Mesenchymal stem cell (in vitro differentiated cells and primary cell): ENCODE measurements at regions not wholly inside any gene's neighbourhood (a gene's known extent, or its start where the extent isn't known, plus 50 kb on each side); places are given as distances from the start of the nearest gene placed in this dataset.

Experiments
- DNase-seq: peaks from one replicate; pipeline ENCODE4 v3.0.0-alpha.2; 2013
- H2AFZ ChIP-seq: one replicate; pipeline ENCODE4 v1.6.1; 2013; ENCODE audit warnings: low read depth, mild to moderate bottlenecking, control low read depth, inconsistent platforms, low read length, moderate library complexity
- H2AK5ac ChIP-seq: 2 replicates; pipeline ENCODE4 v1.6.1; 2013; ENCODE audit warnings: low read length, moderate library complexity, mild to moderate bottlenecking, inconsistent platforms; ENCODE audit not compliant: severe bottlenecking
- H2BK120ac ChIP-seq: one replicate; pipeline ENCODE4 v1.6.1; 2013; ENCODE audit warnings: low read depth, mild to moderate bottlenecking, inconsistent platforms, low read length, moderate library complexity
- H2BK12ac ChIP-seq, 2 experiments: one replicate each; pipeline ENCODE4 v1.6.1; 2013; ENCODE audit warnings: inconsistent platforms in 2 of 2, low read length in 2 of 2, mild to moderate bottlenecking in 2 of 2, moderate library complexity in 2 of 2, control low read depth in 1 of 2
- H2BK15ac ChIP-seq: one replicate; pipeline ENCODE4 v1.6.1; 2013; ENCODE audit warnings: mild to moderate bottlenecking, low read depth, inconsistent platforms; ENCODE audit not compliant: poor library complexity, severe bottlenecking
- H2BK5ac ChIP-seq: 2 replicates; pipeline ENCODE4 v1.6.1; 2013; ENCODE audit warnings: low read depth, mild to moderate bottlenecking, low read length, control low read depth, inconsistent platforms; ENCODE audit not compliant: poor library complexity, severe bottlenecking
- H3K14ac ChIP-seq, 2 experiments: one replicate each; pipeline ENCODE4 v1.6.1; 2013; ENCODE audit warnings: inconsistent platforms in 2 of 2, low read length in 2 of 2, control low read depth in 1 of 2, mild to moderate bottlenecking in 1 of 2, moderate library complexity in 1 of 2
- H3K18ac ChIP-seq, 2 experiments: one replicate each; pipeline ENCODE4 v1.6.1; 2013; ENCODE audit warnings: inconsistent platforms in 2 of 2, low read length in 2 of 2, control low read depth in 1 of 2, low read depth in 1 of 2, mild to moderate bottlenecking in 1 of 2
- H3K23ac ChIP-seq, 2 experiments: one replicate each; pipeline ENCODE4 v1.6.1; 2013; ENCODE audit warnings: inconsistent platforms in 2 of 2, low read length in 2 of 2, mild to moderate bottlenecking in 2 of 2, moderate library complexity in 2 of 2, control low read depth in 1 of 2
- H3K27ac ChIP-seq: 2 replicates; pipeline ENCODE4 v1.5.1; 2013; ENCODE audit warnings: mild to moderate bottlenecking, moderate library complexity, low read length, control low read depth, inconsistent platforms; ENCODE audit not compliant: poor library complexity, severe bottlenecking
- H3K27me3 ChIP-seq, 2 experiments: 2 replicates each; pipeline versions ENCODE4 v1.6.1 to v1.7.0; 2013; ENCODE audit warnings: low read length in 2 of 2, mild to moderate bottlenecking in 2 of 2, moderate library complexity in 2 of 2, control low read depth in 1 of 2, inconsistent platforms in 1 of 2; ENCODE audit not compliant: control insufficient read depth in 1 of 2, insufficient read depth in 1 of 2
- H3K36me3 ChIP-seq, 2 experiments: 2 replicates each; pipeline versions ENCODE4 v1.6.1 to v1.7.0; 2013; ENCODE audit warnings: low read length in 2 of 2, control low read depth in 1 of 2, inconsistent platforms in 1 of 2, low read depth in 1 of 2, mild to moderate bottlenecking in 1 of 2; ENCODE audit not compliant: insufficient read depth in 2 of 2, control insufficient read depth in 1 of 2
- H3K4ac ChIP-seq, 2 experiments: one replicate each; pipeline ENCODE4 v1.6.1; 2013; ENCODE audit warnings: inconsistent platforms in 2 of 2, low read length in 2 of 2, mild to moderate bottlenecking in 2 of 2, moderate library complexity in 2 of 2, control low read depth in 1 of 2, low read depth in 1 of 2
- H3K4me1 ChIP-seq: 2 replicates; pipeline ENCODE4 v1.6.1; 2013; ENCODE audit warnings: low read depth, low read length, control low read depth; ENCODE audit not compliant: control insufficient read depth, insufficient read depth
- H3K4me2 ChIP-seq: 2 replicates; pipeline ENCODE4 v1.6.1; 2013; ENCODE audit warnings: low read length, mild to moderate bottlenecking, inconsistent platforms; ENCODE audit not compliant: poor library complexity, severe bottlenecking
- H3K4me3 ChIP-seq, 2 experiments: 2 replicates each; pipeline versions ENCODE4 v1.5.1 to v1.7.0; 2013; ENCODE audit warnings: low read length in 2 of 2, mild to moderate bottlenecking in 2 of 2, control low read depth in 1 of 2, low read depth in 1 of 2; ENCODE audit not compliant: insufficient read depth in 1 of 2
- H3K79me1 ChIP-seq: replicated peaks from 2 replicates; pipeline ENCODE4 v1.6.1; 2013; ENCODE audit warnings: mild to moderate bottlenecking, control low read depth, low read length, inconsistent platforms; ENCODE audit not compliant: poor library complexity, severe bottlenecking
- H3K9ac ChIP-seq: 2 replicates; pipeline ENCODE4 v1.7.0; 2013; ENCODE audit warnings: mild to moderate bottlenecking, low read length, moderate library complexity
- H3K9me3 ChIP-seq: 2 replicates; pipeline ENCODE4 v1.7.0; 2013; ENCODE audit warnings: mild to moderate bottlenecking, low read length; ENCODE audit not compliant: control insufficient read depth
- H4K8ac ChIP-seq: one replicate; pipeline ENCODE4 v1.6.1; 2013; ENCODE audit warnings: inconsistent platforms, mild to moderate bottlenecking, low read length, moderate library complexity
- H4K91ac ChIP-seq: one replicate; pipeline ENCODE4 v1.6.1; 2013; ENCODE audit warnings: mild to moderate bottlenecking, low read length, inconsistent platforms
- WGBS: methylation state at CpG from one replicate; pipeline ENCODE4 v1.1.7; 2013; ENCODE audit warnings: mixed read lengths; 5-methylcytosine and 5-hydroxymethylcytosine counted together

GRCh38 chr1:112074711-112075110, 85.2 kb upstream of the KCND3 start:
- no peak overlapping the region for H2BK5ac ChIP-seq
- H3K9ac ChIP-seq: no peak overlapping the region
- H2BK15ac ChIP-seq: no peak overlapping the region
- H4K8ac ChIP-seq: no peak overlapping the region
- H2AK5ac ChIP-seq: no peak overlapping the region
- H3K27ac ChIP-seq: no peak overlapping the region
- H3K4me3 ChIP-seq: no peak overlapping the region
- no peak overlapping the region for H3K18ac ChIP-seq
- H2AFZ ChIP-seq: no peak overlapping the region
- H3K9me3 ChIP-seq: no peaks in the 10 kb centered on the region
- no peak overlapping the region for H4K91ac ChIP-seq
- H3K23ac ChIP-seq: no peak overlapping the region
- no peaks in the 10 kb centered on the region for H3K79me1 ChIP-seq
- no peaks in the 10 kb centered on the region for H3K27me3 ChIP-seq
- H2BK120ac ChIP-seq: no peak overlapping the region
- H3K36me3 ChIP-seq: no peaks in the 10 kb centered on the region
- H3K14ac ChIP-seq: no peak overlapping the region
- no peak for DNase-seq
- no peak overlapping the region for H3K4ac ChIP-seq
- WGBS: 29% methylated on average over 1 of the region's 1 CpG
- no peaks in the 10 kb centered on the region for H3K4me1 ChIP-seq
- no peak overlapping the region for H2BK12ac ChIP-seq
- H3K4me2 ChIP-seq: no peak overlapping the region

- no peaks in the 10 kb centered on the region for H3K4me1 ChIP-seq
- no peak overlapping the region for H2BK15ac ChIP-seq
- H3K27ac ChIP-seq: no peak overlapping the region
- no peak overlapping the region for H2BK12ac ChIP-seq
- H3K4me2 ChIP-seq: no peak overlapping the region
- H2BK120ac ChIP-seq: no peak overlapping the region
- no peak overlapping the region for H2AK5ac ChIP-seq
- no peak overlapping the region for H2AFZ ChIP-seq
- H3K23ac ChIP-seq: no peak overlapping the region
- no peaks in the 10 kb centered on the region for H3K79me1 ChIP-seq
- H3K36me3 ChIP-seq: no peaks in the 10 kb centered on the region
- no peak overlapping the region for H4K8ac ChIP-seq
- no peak overlapping the region for H3K14ac ChIP-seq
- H3K18ac ChIP-seq: no peak overlapping the region
- DNase-seq: no peak
- 57% methylated on average over 1 of the region's 1 CpG for WGBS
- no peaks in the 10 kb centered on the region for H3K9me3 ChIP-seq
- no peaks in the 10 kb centered on the region for H3K27me3 ChIP-seq
- H4K91ac ChIP-seq: no peak overlapping the region
- no peak overlapping the region for H3K4ac ChIP-seq
- no peak overlapping the region for H3K4me3 ChIP-seq
- H3K9ac ChIP-seq: no peak overlapping the region
- H2BK5ac ChIP-seq: no peak overlapping the region
Observed at GRCh38 chr1:112075566-112075965, 86.1 kb upstream of the KCND3 start.

- no peak overlapping the region for H3K27ac ChIP-seq
- no peak overlapping the region for H3K18ac ChIP-seq
- H3K14ac ChIP-seq: no peak overlapping the region
- H3K4me1 ChIP-seq: no peaks in the 10 kb centered on the region
- no peak overlapping the region for H2AFZ ChIP-seq
- H2AK5ac ChIP-seq: no peak overlapping the region
- no peak overlapping the region for H4K8ac ChIP-seq
- no peaks in the 10 kb centered on the region for H3K27me3 ChIP-seq
- H3K9ac ChIP-seq: no peak overlapping the region
- no peaks in the 10 kb centered on the region for H3K36me3 ChIP-seq
- no peak overlapping the region for H3K23ac ChIP-seq
- H3K4me2 ChIP-seq: no peak overlapping the region
- H2BK12ac ChIP-seq: no peak overlapping the region
- H3K9me3 ChIP-seq: no peaks in the 10 kb centered on the region
- no peak for DNase-seq
- no peak overlapping the region for H2BK15ac ChIP-seq
- H3K4me3 ChIP-seq: no peak overlapping the region
- 80% methylated on average over 2 of the region's 2 CpGs for WGBS
- H3K4ac ChIP-seq: no peak overlapping the region
- H2BK5ac ChIP-seq: no peak overlapping the region
- no peak overlapping the region for H2BK120ac ChIP-seq
- H3K79me1 ChIP-seq: no peaks in the 10 kb centered on the region
- H4K91ac ChIP-seq: no peak overlapping the region
Observed at GRCh38 chr1:112079446-112079845, 90.0 kb upstream of the KCND3 start.

GRCh38 chr1:112083487-112083886, 94.0 kb upstream of the KCND3 start:
- H3K4me3 ChIP-seq: no peak overlapping the region
- no peak overlapping the region for H4K91ac ChIP-seq
- H3K18ac ChIP-seq: no peak overlapping the region
- no peaks in the 10 kb centered on the region for H3K9me3 ChIP-seq
- no peak overlapping the region for H2AK5ac ChIP-seq
- no peak overlapping the region for H2BK120ac ChIP-seq
- no peak overlapping the region for H2AFZ ChIP-seq
- H3K36me3 ChIP-seq: no peaks in the 10 kb centered on the region
- no peak overlapping the region for H3K4ac ChIP-seq
- H3K27me3 ChIP-seq: peaks cover 0 to 10% of the 10 kb centered on the region in 2 experiments
- H4K8ac ChIP-seq: no peak overlapping the region
- H2BK12ac ChIP-seq: no peak overlapping the region
- H3K23ac ChIP-seq: no peak overlapping the region
- no peak overlapping the region for H3K27ac ChIP-seq
- H3K14ac ChIP-seq: no peak overlapping the region
- H3K4me1 ChIP-seq: no peaks in the 10 kb centered on the region
- H3K9ac ChIP-seq: no peak overlapping the region
- H2BK15ac ChIP-seq: no peak overlapping the region
- peak; percentile 13 for DNase-seq
- H3K4me2 ChIP-seq: no peak overlapping the region
- no peaks in the 10 kb centered on the region for H3K79me1 ChIP-seq
- WGBS: 52% methylated on average over 3 of the region's 3 CpGs
- no peak overlapping the region for H2BK5ac ChIP-seq
